ENCODE measurements at regions not wholly inside any gene's neighbourhood (a gene's known extent, or its start where the extent isn't known, plus 50 kb on each side); places are given as distances from the start of the nearest gene placed in this dataset.

DNA sequence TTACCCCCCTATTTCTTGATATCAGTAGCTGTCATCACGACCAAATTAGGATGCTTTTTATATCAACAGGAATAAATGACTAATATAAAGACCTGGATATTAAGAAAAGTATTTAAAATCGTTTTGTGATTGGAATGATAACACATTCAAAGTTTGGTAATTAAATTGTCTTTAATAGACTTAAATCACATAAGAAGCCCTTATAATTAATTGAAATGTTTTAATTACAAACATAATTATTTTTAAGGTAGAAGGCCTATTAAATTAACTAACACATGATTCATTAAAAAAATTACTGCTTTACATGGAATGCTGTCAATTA lies 412.4 kb downstream of the FUT8 start:
- TF ChIP-seq, protein P1, sequence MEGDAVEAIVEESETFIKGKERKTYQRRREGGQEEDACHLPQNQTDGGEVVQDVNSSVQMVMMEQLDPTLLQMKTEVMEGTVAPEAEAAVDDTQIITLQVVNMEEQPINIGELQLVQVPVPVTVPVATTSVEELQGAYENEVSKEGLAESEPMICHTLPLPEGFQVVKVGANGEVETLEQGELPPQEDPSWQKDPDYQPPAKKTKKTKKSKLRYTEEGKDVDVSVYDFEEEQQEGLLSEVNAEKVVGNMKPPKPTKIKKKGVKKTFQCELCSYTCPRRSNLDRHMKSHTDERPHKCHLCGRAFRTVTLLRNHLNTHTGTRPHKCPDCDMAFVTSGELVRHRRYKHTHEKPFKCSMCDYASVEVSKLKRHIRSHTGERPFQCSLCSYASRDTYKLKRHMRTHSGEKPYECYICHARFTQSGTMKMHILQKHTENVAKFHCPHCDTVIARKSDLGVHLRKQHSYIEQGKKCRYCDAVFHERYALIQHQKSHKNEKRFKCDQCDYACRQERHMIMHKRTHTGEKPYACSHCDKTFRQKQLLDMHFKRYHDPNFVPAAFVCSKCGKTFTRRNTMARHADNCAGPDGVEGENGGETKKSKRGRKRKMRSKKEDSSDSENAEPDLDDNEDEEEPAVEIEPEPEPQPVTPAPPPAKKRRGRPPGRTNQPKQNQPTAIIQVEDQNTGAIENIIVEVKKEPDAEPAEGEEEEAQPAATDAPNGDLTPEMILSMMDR (conservative IDR thresholded peaks at IDR 0.05): peak; percentile 38
- TF ChIP-seq ZFX (IDR thresholded peaks at IDR 0.05): no peak
